Ishikawa (cell line): ENCODE measurements at regions not wholly inside any gene's neighbourhood (a gene's known extent, or its start where the extent isn't known, plus 50 kb on each side); places are given as distances from the start of the nearest gene placed in this dataset.

ENCODE experiments used
- CEBPB ChIP-seq: IDR thresholded peaks from 2 replicates; pipeline ENCODE4 v1.6.1; 2012
- CREB1 ChIP-seq: IDR thresholded peaks from 2 replicates; pipeline ENCODE4 v1.6.1; 2012; ENCODE audit warnings: low read depth
- EGR1 ChIP-seq: IDR thresholded peaks from 2 replicates; pipeline ENCODE4 v1.6.1; 2012
- EP300 ChIP-seq: IDR thresholded peaks from 2 replicates; pipeline ENCODE4 v1.6.1; 2012; ENCODE audit warnings: borderline replicate concordance
- FOXM1 ChIP-seq: IDR thresholded peaks from 2 replicates; pipeline ENCODE4 v1.6.1; 2012; ENCODE audit warnings: low read depth, borderline replicate concordance
- MAX ChIP-seq: IDR thresholded peaks from 2 replicates; pipeline ENCODE4 v1.6.1; 2012
- NFIC ChIP-seq: IDR thresholded peaks from 2 replicates; pipeline ENCODE4 v1.6.1; 2012
- RAD21 ChIP-seq: IDR thresholded peaks from 2 replicates; pipeline ENCODE4 v1.6.1; 2012; ENCODE audit warnings: low read depth
- REST ChIP-seq: IDR thresholded peaks from 2 replicates; pipeline ENCODE4 v1.6.1; 2012; ENCODE audit warnings: low read depth, mild to moderate bottlenecking
- TAF1 ChIP-seq: IDR thresholded peaks from 2 replicates; pipeline ENCODE4 v1.6.1; 2012; ENCODE audit warnings: low read depth, mild to moderate bottlenecking
- TEAD4 ChIP-seq: IDR thresholded peaks from 2 replicates; pipeline ENCODE4 v1.6.1; 2012
- USF1 ChIP-seq: IDR thresholded peaks from 2 replicates; pipeline ENCODE4 v1.6.1; 2012
- YY1 ChIP-seq: IDR thresholded peaks from 2 replicates; pipeline ENCODE4 v1.6.1; 2012; ENCODE audit warnings: low read depth
- ZBTB7A ChIP-seq: IDR thresholded peaks from 2 replicates; pipeline ENCODE4 v1.6.1; 2012; ENCODE audit warnings: low read depth

GRCh38 chr10:125343118-125343925 is 183.0 kb upstream of the CTBP2 start:
- TF ChIP-seq RAD21, result peak; percentile 83
- TF ChIP-seq MAX, result no peak

GRCh38 chr10:125341611-125342010 is 181.2 kb upstream of the CTBP2 start:
- TF ChIP-seq NFIC (no peak), USF1 (no peak), REST (no peak), TAF1 (no peak), YY1 (no peak), EP300 (no peak), FOXM1 (no peak), ZBTB7A (no peak)

GRCh38 chr10:125340903-125341302 is 180.5 kb upstream of the CTBP2 start:
- TF ChIP-seq CEBPB, result no peak
- no peak for TF ChIP-seq USF1
- TF ChIP-seq CREB1, result no peak
- TF ChIP-seq NFIC, result no peak
- TF ChIP-seq EP300, result no peak
- no peak for TF ChIP-seq MAX

- TF ChIP-seq EGR1, result no peak
- no peak for TF ChIP-seq FOXM1
- TF ChIP-seq TEAD4, result no peak
- TF ChIP-seq REST, result no peak
- no peak for TF ChIP-seq EP300
- TF ChIP-seq ZBTB7A, result no peak
- TF ChIP-seq RAD21, result no peak
- no peak for TF ChIP-seq YY1
- TF ChIP-seq USF1, result no peak
These were observed 177.1 kb upstream of the CTBP2 start for GRCh38 chr10:125337510-125337909.

GRCh38 chr10:125334545-125334944 is 174.2 kb upstream of the CTBP2 start:
- TF ChIP-seq TEAD4 (no peak), FOXM1 (no peak), YY1 (no peak), CREB1 (no peak), RAD21 (no peak), USF1 (no peak)

- no peak for TF ChIP-seq ZBTB7A
- TF ChIP-seq REST, result no peak
- no peak for TF ChIP-seq EP300
These were observed 173.4 kb upstream of the CTBP2 start for GRCh38 chr10:125333769-125334168.
